ENCODE measurements at regions not wholly inside any gene's neighbourhood (a gene's known extent, or its start where the extent isn't known, plus 50 kb on each side); places are given as distances from the start of the nearest gene placed in this dataset.
A peak's percentile ranks its signal among the peaks of the same experiment; 100 is the strongest.

- no peaks in the 10 kb centered on the region for H3K4me1 Mint-ChIP-seq (ENCODE audit: low read depth, unreplicated experiment)
- no peak for TF ChIP-seq CTCF (IDR thresholded peaks at IDR 0.05; ENCODE audit: insufficient read depth in 1 of 2, low read depth in 1 of 2, low read length in 1 of 2, severe bottlenecking in 1 of 2, unreplicated experiment in 1 of 2)
- H3K9me3 ChIP-seq: no peaks in the 10 kb centered on the region
- no peaks in the 10 kb centered on the region for H3K27me3 Mint-ChIP-seq (ENCODE audit: insufficient read depth, unreplicated experiment)
- no peak overlapping the region for H3K4me3 Mint-ChIP-seq (ENCODE audit: unreplicated experiment)
- H3K36me3 Mint-ChIP-seq (ENCODE audit: insufficient read depth, unreplicated experiment): no peaks in the 10 kb centered on the region
- H3K27me3 ChIP-seq (replicated peaks; ENCODE audit: control insufficient read depth, insufficient read depth, low read length): no peaks in the 10 kb centered on the region
- H3K4me1 ChIP-seq: no peaks in the 10 kb centered on the region
- no peak for DNase-seq
- ChIA-PET POLR2A (no interaction called here), CTCF (no interaction called here)
- no TSS peak for BruUV-seq (replicated peaks)
- H3K36me3 ChIP-seq (ENCODE audit: control insufficient read depth, insufficient read depth, low read length): no peaks in the 10 kb centered on the region
- no peak overlapping the region for H3K27ac Mint-ChIP-seq (ENCODE audit: unreplicated experiment)
- no peaks in the 10 kb centered on the region for H3K9me3 Mint-ChIP-seq (ENCODE audit: unreplicated experiment)
- no peak overlapping the region for H3K4me3 ChIP-seq (ENCODE audit: low read depth, low read length)
- intact Hi-C loops (cut with micrococcal nuclease; ENCODE audit: unreplicated experiment): loop anchor here (1.0 to 5.0 kb wide), 2 partner anchors 185 to 323 kb away; no protein-coding TSS in a partner anchor
These were observed 124.6 kb upstream of the NGF start for GRCh38 chr1:115462566-115463076.

GRCh38 chr1:115461526-115461925, 123.5 kb upstream of the NGF start:
- no peak overlapping the region for H3K4me3 ChIP-seq (ENCODE audit: low read depth, low read length)
- H3K4me1 ChIP-seq: no peaks in the 10 kb centered on the region
- Mint-ChIP-seq H3K4me3 (ENCODE audit: unreplicated experiment) (no peak overlapping the region), H3K36me3 (ENCODE audit: insufficient read depth, unreplicated experiment) (no peaks in the 10 kb centered on the region), H3K9me3 (ENCODE audit: unreplicated experiment) (no peaks in the 10 kb centered on the region), H3K27me3 (ENCODE audit: insufficient read depth, unreplicated experiment) (no peaks in the 10 kb centered on the region), H3K27ac (ENCODE audit: unreplicated experiment) (no peak overlapping the region), H3K4me1 (ENCODE audit: low read depth, unreplicated experiment) (no peaks in the 10 kb centered on the region)
- CTCF ChIA-PET: no interaction called here
- no peaks in the 10 kb centered on the region for H3K36me3 ChIP-seq (ENCODE audit: control insufficient read depth, insufficient read depth, low read length)
- DNase-seq: no peak
- no peaks in the 10 kb centered on the region for H3K9me3 ChIP-seq
- TF ChIP-seq CTCF (IDR thresholded peaks at IDR 0.05; ENCODE audit: insufficient read depth in 1 of 2, low read depth in 1 of 2, low read length in 1 of 2, severe bottlenecking in 1 of 2, unreplicated experiment in 1 of 2): peak; percentile 8 to 10
- no TSS peak for BruUV-seq (replicated peaks)
- no peaks in the 10 kb centered on the region for H3K27me3 ChIP-seq (replicated peaks; ENCODE audit: control insufficient read depth, insufficient read depth, low read length)
- POLR2A ChIA-PET: no interaction called here
- intact Hi-C loops (cut with micrococcal nuclease; ENCODE audit: unreplicated experiment): loop anchor here (5.0 kb wide), 1 partner anchor 184 kb away; no protein-coding TSS in a partner anchor

- ChIA-PET CTCF (no interaction called here), POLR2A (no interaction called here)
- H3K27me3 Mint-ChIP-seq (ENCODE audit: insufficient read depth, unreplicated experiment): peaks cover 2% of the 10 kb centered on the region
- no peak for TF ChIP-seq CTCF (IDR thresholded peaks at IDR 0.05; ENCODE audit: insufficient read depth in 1 of 2, low read depth in 1 of 2, low read length in 1 of 2, severe bottlenecking in 1 of 2, unreplicated experiment in 1 of 2)
- Histone ChIP-seq H3K36me3 (ENCODE audit: control insufficient read depth, insufficient read depth, low read length) (no peaks in the 10 kb centered on the region), H3K27me3 (replicated peaks; ENCODE audit: control insufficient read depth, insufficient read depth, low read length) (no peaks in the 10 kb centered on the region), H3K9me3 (no peaks in the 10 kb centered on the region), H3K4me3 (ENCODE audit: low read depth, low read length) (no peak overlapping the region), H3K4me1 (no peaks in the 10 kb centered on the region)
- no TSS peak for BruUV-seq (replicated peaks)
- no peak for DNase-seq
- no peak overlapping the region for H3K4me3 Mint-ChIP-seq (ENCODE audit: unreplicated experiment)
- intact Hi-C loops (cut with micrococcal nuclease; ENCODE audit: unreplicated experiment): no loop called here
- no peaks in the 10 kb centered on the region for H3K36me3 Mint-ChIP-seq (ENCODE audit: insufficient read depth, unreplicated experiment)
- H3K27ac Mint-ChIP-seq (ENCODE audit: unreplicated experiment): no peak overlapping the region
- H3K9me3 Mint-ChIP-seq (ENCODE audit: unreplicated experiment): no peaks in the 10 kb centered on the region
- no peaks in the 10 kb centered on the region for H3K4me1 Mint-ChIP-seq (ENCODE audit: low read depth, unreplicated experiment)
These were observed 121.1 kb upstream of the NGF start for GRCh38 chr1:115459161-115459560.

Measured in Caco-2 (cell line).